ENCODE measurements at regions not wholly inside any gene's neighbourhood (a gene's known extent, or its start where the extent isn't known, plus 50 kb on each side); places are given as distances from the start of the nearest gene placed in this dataset.

- no peak for TF ChIP-seq CTCF (IDR thresholded peaks at IDR 0.05 in 4 of 5, conservative IDR thresholded peaks at IDR 0.05 in 1 of 5)
- no peak for TF ChIP-seq POLR2A (IDR thresholded peaks at IDR 0.05)
Measured at GRCh38 chrX:53883196-53883595, 161.1 kb downstream of the PHF8 start.

Data from gastrocnemius medialis (tissue), 4 donors.